Trophoblast cell (in vitro differentiated cells and primary cell): ENCODE measurements at regions not wholly inside any gene's neighbourhood (a gene's known extent, or its start where the extent isn't known, plus 50 kb on each side); places are given as distances from the start of the nearest gene placed in this dataset.

Source experiments
- DNase-seq, 2 donors: peaks; one replicate each; pipeline ENCODE4 v3.0.0-alpha.2; 2016
- H2AFZ ChIP-seq: 2 replicates; pipeline ENCODE4 v1.6.1; 2013; ENCODE audit warnings: low read length, moderate library complexity, mild to moderate bottlenecking; ENCODE audit not compliant: insufficient read depth, poor library complexity
- H2AK5ac ChIP-seq: 2 replicates; pipeline ENCODE4 v1.6.1; 2013; ENCODE audit warnings: mild to moderate bottlenecking, low read length
- H2BK120ac ChIP-seq: 2 replicates; pipeline ENCODE4 v1.6.1; 2013; ENCODE audit warnings: low read length, mild to moderate bottlenecking, moderate library complexity; ENCODE audit not compliant: insufficient read depth, poor library complexity
- H2BK12ac ChIP-seq: 2 replicates; pipeline ENCODE4 v1.6.1; 2013; ENCODE audit warnings: mild to moderate bottlenecking, low read length, moderate library complexity
- H2BK5ac ChIP-seq: 2 replicates; pipeline ENCODE4 v1.6.1; 2013; ENCODE audit warnings: low read length, low read depth, moderate library complexity, mild to moderate bottlenecking; ENCODE audit not compliant: poor library complexity
- H3K14ac ChIP-seq: 2 replicates; pipeline ENCODE4 v1.6.1; 2013; ENCODE audit warnings: mild to moderate bottlenecking, low read length
- H3K18ac ChIP-seq: 2 replicates; pipeline ENCODE4 v1.6.1; 2013; ENCODE audit warnings: mild to moderate bottlenecking, low read length
- H3K23ac ChIP-seq: 2 replicates; pipeline ENCODE4 v1.6.1; 2013; ENCODE audit warnings: low read length
- H3K27ac ChIP-seq: 2 replicates; pipeline ENCODE4 v1.5.1; 2013; ENCODE audit warnings: low read depth, mild to moderate bottlenecking, inconsistent platforms, low read length, moderate library complexity
- H3K27me3 ChIP-seq: 2 replicates; pipeline ENCODE4 v1.6.1; 2013; ENCODE audit warnings: inconsistent platforms, mild to moderate bottlenecking, low read length, moderate library complexity; ENCODE audit not compliant: insufficient read depth
- H3K36me3 ChIP-seq, 2 experiments: 1 replicate in 1 of 2; 2 replicates in 1 of 2; pipeline ENCODE4 v1.6.1; 2013; ENCODE audit warnings: low read length in 2 of 2, mild to moderate bottlenecking in 2 of 2, moderate library complexity in 1 of 2; ENCODE audit not compliant: insufficient read depth in 2 of 2, control insufficient read depth in 1 of 2
- H3K4ac ChIP-seq: 2 replicates; pipeline ENCODE4 v1.6.1; 2013; ENCODE audit warnings: low read depth, mild to moderate bottlenecking, low read length, moderate library complexity
- H3K4me1 ChIP-seq, 2 experiments: 1 replicate in 1 of 2; 2 replicates in 1 of 2; pipeline ENCODE4 v1.6.1; 2013; ENCODE audit warnings: low read length in 2 of 2, mild to moderate bottlenecking in 2 of 2, moderate library complexity in 1 of 2; ENCODE audit not compliant: insufficient read depth in 2 of 2, control insufficient read depth in 1 of 2
- H3K4me2 ChIP-seq: 2 replicates; pipeline ENCODE4 v1.6.1; 2013; ENCODE audit warnings: inconsistent platforms, mild to moderate bottlenecking, low read length, moderate library complexity
- H3K4me3 ChIP-seq: 2 replicates; pipeline ENCODE4 v1.5.1; 2013; ENCODE audit warnings: mild to moderate bottlenecking, low read depth, low read length, inconsistent platforms
- H3K79me1 ChIP-seq: one replicate; pipeline ENCODE4 v1.6.1; 2013; ENCODE audit warnings: low read length
- H3K79me2 ChIP-seq: 2 replicates; pipeline ENCODE4 v1.6.1; 2013; ENCODE audit warnings: low read length, mild to moderate bottlenecking; ENCODE audit not compliant: control insufficient read depth, insufficient read depth, poor library complexity
- H3K9ac ChIP-seq: 2 replicates; pipeline ENCODE4 v1.6.1; 2013; ENCODE audit warnings: mild to moderate bottlenecking, low read length
- H3K9me3 ChIP-seq: 2 replicates; pipeline ENCODE4 v1.6.1; 2013; ENCODE audit warnings: low read depth, mild to moderate bottlenecking, control low read depth, inconsistent platforms, low read length; ENCODE audit not compliant: insufficient read depth
- H4K12ac ChIP-seq: 2 replicates; pipeline ENCODE4 v1.6.1; 2013; ENCODE audit warnings: low read depth, mild to moderate bottlenecking, low read length, moderate library complexity
- H4K8ac ChIP-seq: 2 replicates; pipeline ENCODE4 v1.6.1; 2013; ENCODE audit warnings: low read depth, mild to moderate bottlenecking, low read length, moderate library complexity
- H4K91ac ChIP-seq: one replicate; pipeline ENCODE4 v1.6.1; 2013; ENCODE audit warnings: low read depth, mild to moderate bottlenecking, low read length, moderate library complexity
- WGBS: extraction: QIAGEN DNeasy Blood & Tissue Kit; methylation state at CpG from one replicate; pipeline ENCODE4 v1.1.7; 2013; ENCODE audit warnings: missing lambda C conversion rate; ENCODE audit not compliant: insufficient read length, insufficient coverage; ENCODE audit errors: extremely low coverage; 5-methylcytosine and 5-hydroxymethylcytosine counted together

DNA sequence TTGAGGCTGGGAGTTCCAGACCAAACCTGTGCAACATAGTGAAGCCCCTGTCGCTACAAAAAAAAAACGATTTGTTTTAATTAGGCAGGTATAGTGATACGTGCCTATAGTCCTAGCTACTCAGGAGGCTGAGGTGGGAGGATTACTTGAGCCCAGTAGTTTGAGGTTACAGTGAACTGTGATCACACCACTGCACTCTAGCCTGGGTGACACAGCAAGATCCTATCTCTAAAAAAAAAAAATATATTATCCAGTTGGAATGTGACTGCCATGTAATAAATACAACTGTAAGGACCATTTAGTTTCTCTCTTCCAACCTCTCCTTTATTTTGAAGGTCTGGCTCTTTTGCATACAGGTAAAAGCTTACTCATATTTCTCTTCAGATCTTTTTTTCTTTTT is 571.5 kb downstream of the UTRN start:
- no peak overlapping the region for H2BK5ac ChIP-seq
- no peaks in the 10 kb centered on the region for H3K79me2 ChIP-seq
- H3K18ac ChIP-seq = no peak overlapping the region
- DNase-seq = no peak
- no peak overlapping the region for H4K91ac ChIP-seq
- H3K36me3 ChIP-seq = no peaks in the 10 kb centered on the region
- H2AK5ac ChIP-seq = no peak overlapping the region
- no peak overlapping the region for H3K4ac ChIP-seq
- no peaks in the 10 kb centered on the region for H3K79me1 ChIP-seq
- H4K12ac ChIP-seq = no peak overlapping the region
- no peaks in the 10 kb centered on the region for H3K27me3 ChIP-seq
- no peak overlapping the region for H3K14ac ChIP-seq
- H2BK120ac ChIP-seq = no peak overlapping the region
- no peak overlapping the region for H2AFZ ChIP-seq
- H3K4me1 ChIP-seq = no peaks in the 10 kb centered on the region
- H3K4me2 ChIP-seq = no peak overlapping the region
- no CpG with 5 or more reads among the region's 3 CpGs for WGBS
- no peak overlapping the region for H3K27ac ChIP-seq
- no peak overlapping the region for H3K23ac ChIP-seq
- H3K9me3 ChIP-seq = peaks cover 4% of the 10 kb centered on the region
- no peak overlapping the region for H4K8ac ChIP-seq
- no peak overlapping the region for H3K4me3 ChIP-seq
- H2BK12ac ChIP-seq = no peak overlapping the region
- H3K9ac ChIP-seq = no peak overlapping the region

DNA sequence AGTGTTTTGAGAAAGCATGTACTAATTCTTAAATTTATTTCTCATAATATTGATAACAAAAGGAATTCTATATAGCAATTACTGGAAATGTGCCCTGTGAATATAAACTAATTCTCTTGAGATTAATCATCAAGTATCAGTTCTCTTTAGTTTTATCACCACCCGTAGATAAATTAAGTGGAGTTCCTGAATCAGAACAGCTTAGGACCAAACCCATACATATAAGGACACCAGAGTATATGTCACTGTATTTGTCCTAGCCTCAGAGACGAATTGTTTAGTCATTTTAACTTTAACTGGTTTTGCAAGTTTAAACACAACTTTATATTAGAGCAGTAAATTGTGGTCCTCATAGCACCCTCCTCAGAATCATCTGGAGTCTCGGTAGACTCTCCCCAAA is 572.0 kb downstream of the UTRN start:
- Histone ChIP-seq H2BK5ac (no peak overlapping the region), H3K4me2 (no peak overlapping the region)

DNA sequence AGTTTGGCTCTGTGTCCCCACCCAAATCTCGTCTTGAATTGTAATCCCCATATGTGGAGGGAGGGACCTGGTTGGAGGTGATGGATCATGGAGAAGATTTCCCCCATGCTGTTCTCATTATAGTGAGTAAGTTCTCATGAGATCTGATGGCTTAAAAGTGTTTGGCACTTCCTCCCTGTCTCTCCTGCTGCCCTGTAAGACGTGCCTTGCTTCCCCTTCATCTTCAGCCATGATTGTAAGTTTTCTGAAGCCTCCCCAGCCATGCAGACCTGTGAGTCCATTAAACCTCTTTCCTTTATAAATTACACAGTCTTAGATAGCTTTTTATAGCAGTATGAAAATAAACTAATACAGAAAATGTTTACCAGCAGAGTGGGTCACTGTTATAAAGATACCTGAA is 577.6 kb downstream of the UTRN start:
- WGBS = no CpG with 5 or more reads among the region's 2 CpGs
- no peak overlapping the region for H3K4me3 ChIP-seq
- H4K12ac ChIP-seq = no peak overlapping the region
- DNase-seq = no peak
- H4K8ac ChIP-seq = no peak overlapping the region
- H3K27me3 ChIP-seq = no peaks in the 10 kb centered on the region
- H3K18ac ChIP-seq = no peak overlapping the region
- H3K27ac ChIP-seq = no peak overlapping the region
- H3K4ac ChIP-seq = no peak overlapping the region
- no peak overlapping the region for H3K9ac ChIP-seq
- H2AFZ ChIP-seq = no peak overlapping the region
- H3K4me2 ChIP-seq = no peak overlapping the region
- H2BK5ac ChIP-seq = no peak overlapping the region
- H3K79me1 ChIP-seq = no peaks in the 10 kb centered on the region
- no peak overlapping the region for H2BK12ac ChIP-seq
- no peaks in the 10 kb centered on the region for H3K36me3 ChIP-seq
- H3K79me2 ChIP-seq = no peaks in the 10 kb centered on the region
- no peak overlapping the region for H4K91ac ChIP-seq
- no peak overlapping the region for H3K23ac ChIP-seq
- H3K14ac ChIP-seq = no peak overlapping the region
- H2BK120ac ChIP-seq = no peak overlapping the region
- peaks cover 9% of the 10 kb centered on the region for H3K9me3 ChIP-seq
- no peak overlapping the region for H2AK5ac ChIP-seq
- H3K4me1 ChIP-seq = no peaks in the 10 kb centered on the region

More for the DNA sequence above, 572.0 kb downstream of the UTRN start:
- Histone ChIP-seq H4K8ac (no peak overlapping the region), H3K23ac (no peak overlapping the region), H3K4me3 (no peak overlapping the region), H3K4me1 (no peaks in the 10 kb centered on the region), H3K14ac (no peak overlapping the region), H2AFZ (no peak overlapping the region), H3K79me1 (no peaks in the 10 kb centered on the region), H3K18ac (no peak overlapping the region), H3K9ac (no peak overlapping the region), H3K9me3 (peaks cover 4% of the 10 kb centered on the region), H3K36me3 (no peaks in the 10 kb centered on the region), H3K79me2 (no peaks in the 10 kb centered on the region), H3K4ac (no peak overlapping the region), H4K91ac (no peak overlapping the region), H2AK5ac (no peak overlapping the region), H4K12ac (no peak overlapping the region), H2BK12ac (no peak overlapping the region), H3K27ac (no peak overlapping the region), H3K27me3 (no peaks in the 10 kb centered on the region), H2BK120ac (no peak overlapping the region)
- WGBS = no CpG with 5 or more reads among the region's 3 CpGs
- no peak for DNase-seq

DNA sequence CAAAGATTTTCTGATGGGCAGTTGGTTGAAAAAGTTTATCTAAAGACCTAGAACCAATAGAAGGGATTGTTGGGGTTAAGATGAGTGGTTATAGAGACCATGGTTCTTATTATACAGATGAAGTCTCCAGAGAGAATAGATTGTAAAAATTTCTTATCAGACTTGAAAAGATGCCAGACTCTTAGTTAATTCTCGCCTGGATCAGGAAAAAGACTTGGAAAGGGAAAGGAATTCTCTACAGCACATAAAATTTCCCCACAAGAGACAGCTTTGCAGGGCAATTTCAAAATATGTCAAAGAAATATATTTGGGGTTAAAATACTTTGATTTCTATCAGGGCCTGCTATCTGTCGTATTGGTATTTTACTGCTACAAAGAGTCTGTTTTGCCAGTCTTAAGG is 582.6 kb downstream of the UTRN start:
- no peaks in the 10 kb centered on the region for H3K4me1 ChIP-seq
- DNase-seq = no peak
- no peak overlapping the region for H3K18ac ChIP-seq

More for the DNA sequence above, 582.6 kb downstream of the UTRN start:
- Histone ChIP-seq H3K14ac (no peak overlapping the region), H4K91ac (no peak overlapping the region), H3K36me3 (no peaks in the 10 kb centered on the region), H2BK120ac (no peak overlapping the region), H3K27me3 (no peaks in the 10 kb centered on the region), H2AFZ (no peak overlapping the region), H3K4me3 (no peak overlapping the region), H4K12ac (no peak overlapping the region), H2BK12ac (no peak overlapping the region), H3K79me1 (no peaks in the 10 kb centered on the region), H3K4ac (no peak overlapping the region), H3K9ac (no peak overlapping the region), H3K23ac (no peak overlapping the region), H3K79me2 (no peaks in the 10 kb centered on the region), H3K9me3 (peaks cover 8% of the 10 kb centered on the region), H2AK5ac (no peak overlapping the region), H4K8ac (no peak overlapping the region), H2BK5ac (no peak overlapping the region), H3K27ac (no peak overlapping the region), H3K4me2 (no peak overlapping the region)
- WGBS = no CpG with 5 or more reads among the region's 2 CpGs
